Right lobe of liver (tissue), 4 donors: ENCODE measurements at regions not wholly inside any gene's neighbourhood (a gene's known extent, or its start where the extent isn't known, plus 50 kb on each side); places are given as distances from the start of the nearest gene placed in this dataset.

Experiments used
- CTCF ChIP-seq, 4 donors: fragments of 200-600 bp in 3 of 4; fragments of 450-650 bp in 1 of 4; IDR thresholded peaks; one replicate each; pipeline versions ENCODE4 v1.5.1 to v1.8.0; 2016 to 2022; ENCODE audit warnings: antibody characterized with exemption in 4 of 4, mild to moderate bottlenecking in 2 of 4
- POLR2A ChIP-seq: fragments of 450-650 bp; IDR thresholded peaks from one replicate; pipeline ENCODE4 v1.6.1; 2017; ENCODE audit warnings: antibody characterized with exemption, mild to moderate bottlenecking
- donor health status: DM: no; HTN: no; CAD: no.
- donor health status: DM: no; HTN: no; CAD: no.
- donor health status: DM: no; HTN: yes; CAD: no.

GRCh38 chr1:209516771-209517680, 66.5 kb upstream of the CAMK1G start:
- TF ChIP-seq CTCF (IDR thresholded peaks at IDR 0.05) (no peak), POLR2A (no peak)
